H9 (cell line): ENCODE measurements at regions not wholly inside any gene's neighbourhood (a gene's known extent, or its start where the extent isn't known, plus 50 kb on each side); places are given as distances from the start of the nearest gene placed in this dataset.

ENCODE experiments used
- DNase-seq: peaks from one replicate; pipeline ENCODE4 v3.0.0-alpha.2; 2017
- H2AFZ ChIP-seq: one replicate; pipeline ENCODE4 v1.6.1; 2013; ENCODE audit warnings: mild to moderate bottlenecking, low read length, control low read depth, moderate library complexity
- H2AK5ac ChIP-seq: 2 replicates; pipeline ENCODE4 v1.6.1; 2013; ENCODE audit warnings: low read length, control low read depth, mixed read lengths; ENCODE audit not compliant: insufficient read length
- H2BK120ac ChIP-seq: one replicate; pipeline ENCODE4 v1.6.1; 2013; ENCODE audit warnings: low read depth, mild to moderate bottlenecking, low read length, control low read depth, inconsistent platforms; ENCODE audit not compliant: poor library complexity, severe bottlenecking
- H2BK12ac ChIP-seq: 2 replicates; pipeline ENCODE4 v1.6.1; 2013; ENCODE audit warnings: low read length, control low read depth, mixed read lengths, low read depth; ENCODE audit not compliant: insufficient read length
- H2BK15ac ChIP-seq: 2 replicates; pipeline ENCODE4 v1.6.1; 2013; ENCODE audit warnings: low read depth, low read length, control low read depth
- H2BK20ac ChIP-seq: one replicate; pipeline ENCODE4 v1.6.1; 2013; ENCODE audit warnings: low read depth, mild to moderate bottlenecking, low read length, control low read depth, inconsistent platforms; ENCODE audit not compliant: poor library complexity, severe bottlenecking
- H2BK5ac ChIP-seq: 2 replicates; pipeline ENCODE4 v1.6.1; 2013; ENCODE audit warnings: low read length, control low read depth, mixed read lengths; ENCODE audit not compliant: insufficient read length
- H3K14ac ChIP-seq: 2 replicates; pipeline ENCODE4 v1.6.1; 2013; ENCODE audit warnings: low read length, control low read depth; ENCODE audit not compliant: insufficient read depth
- H3K18ac ChIP-seq: 2 replicates; pipeline ENCODE4 v1.6.1; 2013; ENCODE audit warnings: low read depth, mild to moderate bottlenecking, mixed read lengths, low read length, control low read depth; ENCODE audit not compliant: insufficient read length
- H3K23ac ChIP-seq: 2 replicates; pipeline ENCODE4 v1.6.1; 2013; ENCODE audit warnings: low read length, control low read depth, mixed read lengths, low read depth; ENCODE audit not compliant: insufficient read length
- H3K23me2 ChIP-seq: 2 replicates; pipeline ENCODE4 v1.6.1; 2013; ENCODE audit warnings: low read depth, mild to moderate bottlenecking, mixed read lengths, low read length, control low read depth; ENCODE audit not compliant: insufficient read length, poor library complexity, severe bottlenecking
- H3K27ac ChIP-seq: 2 replicates; pipeline ENCODE4 v1.5.1; 2013; ENCODE audit warnings: low read length, control low read depth, mixed read lengths, low read depth; ENCODE audit not compliant: insufficient read length
- H3K27me3 ChIP-seq: 2 replicates; pipeline ENCODE4 v1.6.1; 2013; ENCODE audit warnings: low read length, control low read depth, inconsistent platforms; ENCODE audit not compliant: insufficient read depth
- H3K4ac ChIP-seq: 2 replicates; pipeline ENCODE4 v1.6.1; 2013; ENCODE audit warnings: low read depth, mild to moderate bottlenecking, control low read depth, inconsistent platforms, low read length, moderate library complexity
- H3K4me1 ChIP-seq: 2 replicates; pipeline ENCODE4 v1.6.1; 2013; ENCODE audit warnings: low read length, control low read depth, inconsistent platforms; ENCODE audit not compliant: insufficient read depth
- H3K4me2 ChIP-seq: 2 replicates; pipeline ENCODE4 v1.6.1; 2013; ENCODE audit warnings: low read length, control low read depth, mixed read lengths; ENCODE audit not compliant: insufficient read length, insufficient read depth
- H3K56ac ChIP-seq: 2 replicates; pipeline ENCODE4 v1.6.1; 2013; ENCODE audit warnings: low read depth, mild to moderate bottlenecking, mixed read lengths, low read length, control low read depth; ENCODE audit not compliant: insufficient read length
- H3K79me1 ChIP-seq: 2 replicates; pipeline ENCODE4 v1.6.1; 2013; ENCODE audit warnings: low read depth, mild to moderate bottlenecking, moderate library complexity, low read length, control low read depth, inconsistent platforms; ENCODE audit not compliant: insufficient read depth, poor library complexity, severe bottlenecking
- H3K79me2 ChIP-seq: 2 replicates; pipeline ENCODE4 v1.6.1; 2013; ENCODE audit warnings: low read length, control low read depth, inconsistent platforms; ENCODE audit not compliant: insufficient read depth
- H3K9ac ChIP-seq: 2 replicates; pipeline ENCODE4 v1.6.1; 2013; ENCODE audit warnings: low read length, control low read depth, mixed read lengths; ENCODE audit not compliant: insufficient read length; ENCODE audit errors: extremely low read depth
- H3K9me3 ChIP-seq: one replicate; pipeline ENCODE4 v1.6.1; 2013; ENCODE audit warnings: low read depth, low read length, inconsistent platforms; ENCODE audit not compliant: control insufficient read depth
- H3T11ph ChIP-seq: one replicate; pipeline ENCODE4 v1.6.1; 2013; ENCODE audit warnings: mild to moderate bottlenecking, low read length, control low read depth, inconsistent platforms
- H4K20me1 ChIP-seq: one replicate; pipeline ENCODE4 v1.6.1; 2013; ENCODE audit not compliant: control insufficient read depth, insufficient read length, insufficient read depth
- H4K5ac ChIP-seq: 2 replicates; pipeline ENCODE4 v1.6.1; 2013; ENCODE audit warnings: low read depth, mild to moderate bottlenecking, mixed read lengths, low read length, control low read depth; ENCODE audit not compliant: insufficient read length
- H4K8ac ChIP-seq: replicated peaks from 2 replicates; pipeline ENCODE4 v1.6.1; 2013; ENCODE audit warnings: low read length, control low read depth, mixed read lengths, low read depth; ENCODE audit not compliant: insufficient read length
- H4K91ac ChIP-seq: 2 replicates; pipeline ENCODE4 v1.6.1; 2013; ENCODE audit warnings: low read depth, mild to moderate bottlenecking, moderate library complexity, mixed read lengths, low read length, control low read depth; ENCODE audit not compliant: insufficient read length
- H3K27ac Mint-ChIP-seq, 3 experiments: 2 replicates in 2 of 3; 3 replicates in 1 of 3; pipeline ENCODE4 v1.8.0; 2020 to 2021; ENCODE audit warnings: mixed read lengths in 3 of 3, mild to moderate bottlenecking in 1 of 3, moderate library complexity in 1 of 3
- H3K27me3 Mint-ChIP-seq: 2 replicates; pipeline ENCODE4 v1.8.0; 2021; ENCODE audit warnings: low read depth, mild to moderate bottlenecking, moderate library complexity, mixed read lengths
- H3K36me3 Mint-ChIP-seq, 3 experiments: 2 replicates in 2 of 3; 3 replicates in 1 of 3; pipeline ENCODE4 v1.8.0; 2020 to 2021; ENCODE audit warnings: low read depth in 3 of 3, mixed read lengths in 3 of 3; ENCODE audit not compliant: insufficient read depth in 1 of 3
- H3K4me1 Mint-ChIP-seq, 2 experiments: 2 replicates each; pipeline ENCODE4 v1.8.0; 2020; ENCODE audit warnings: mixed read lengths in 2 of 2
- H3K4me3 Mint-ChIP-seq, 2 experiments: 2 replicates in 1 of 2; 3 replicates in 1 of 2; pipeline ENCODE4 v1.8.0; 2020 to 2021; ENCODE audit warnings: mild to moderate bottlenecking in 2 of 2, mixed read lengths in 2 of 2, moderate library complexity in 1 of 2
- H3K9me3 Mint-ChIP-seq, 2 experiments: 2 replicates in 1 of 2; 3 replicates in 1 of 2; pipeline ENCODE4 v1.8.0; 2020; ENCODE audit warnings: mild to moderate bottlenecking in 2 of 2, mixed read lengths in 2 of 2, moderate library complexity in 1 of 2
- CTCF ChIP-seq: fragments of 200-600 bp; sonication (generic); conservative IDR thresholded peaks from 3 replicates; pipeline ENCODE4 v1.8.0; 2021; ENCODE audit warnings: antibody characterized with exemption, mild to moderate bottlenecking
- WGBS: extraction: QIAGEN DNeasy Blood & Tissue Kit; methylation state at CpG from one replicate; pipeline ENCODE4 v1.1.7; 2013; ENCODE audit warnings: missing lambda C conversion rate, low lambda C conversion rate, mixed read lengths; ENCODE audit not compliant: insufficient read length; ENCODE audit errors: extremely low coverage; 5-methylcytosine and 5-hydroxymethylcytosine counted together

GRCh38 chr12:47303995-47304560 is 224.3 kb upstream of the AMIGO2 start:
- H4K8ac ChIP-seq = no peak overlapping the region
- peaks cover 5 to 13% of the 10 kb centered on the region in 2 experiments; a peak in 2 of 4 replicates for H3K4me1 Mint-ChIP-seq
- no peak for DNase-seq
- no peak overlapping the region for H3K27ac Mint-ChIP-seq
- no peak overlapping the region for H3K14ac ChIP-seq
- H3T11ph ChIP-seq = no peak overlapping the region
- no peak overlapping the region for H2AFZ ChIP-seq
- H3K4me3 Mint-ChIP-seq = no peak overlapping the region
- no peaks in the 10 kb centered on the region for H3K4me1 ChIP-seq
- no peaks in the 10 kb centered on the region; the same call in none of the 2 replicates for H3K27me3 Mint-ChIP-seq
- H2BK20ac ChIP-seq = no peak overlapping the region
- H4K5ac ChIP-seq = no peak overlapping the region
- H3K79me1 ChIP-seq = no peaks in the 10 kb centered on the region
- no peak overlapping the region for H2AK5ac ChIP-seq
- H3K23me2 ChIP-seq = no peaks in the 10 kb centered on the region
- no peak overlapping the region for H3K23ac ChIP-seq
- H4K20me1 ChIP-seq = no peaks in the 10 kb centered on the region
- H3K27ac ChIP-seq = no peak overlapping the region
- no peak overlapping the region for H3K18ac ChIP-seq
- no peak overlapping the region for H2BK15ac ChIP-seq
- no peak overlapping the region for H2BK12ac ChIP-seq
- H3K56ac ChIP-seq = no peak overlapping the region
- no peak overlapping the region for H2BK120ac ChIP-seq
- no peaks in the 10 kb centered on the region; a peak in 1 of 7 replicates for H3K36me3 Mint-ChIP-seq
- no peak for TF ChIP-seq CTCF
- WGBS = no CpG with 5 or more reads among the region's 1 CpG
- no peak overlapping the region for H3K9ac ChIP-seq
- H4K91ac ChIP-seq = no peak overlapping the region
- H3K27me3 ChIP-seq = no peaks in the 10 kb centered on the region
- H3K9me3 Mint-ChIP-seq = peaks cover 0 to 2% of the 10 kb centered on the region in 2 experiments; a peak in 1 of 5 replicates
- H2BK5ac ChIP-seq = no peak overlapping the region
- H3K4me2 ChIP-seq = no peak overlapping the region
- no peak overlapping the region for H3K4ac ChIP-seq
- H3K79me2 ChIP-seq = no peaks in the 10 kb centered on the region
- H3K9me3 ChIP-seq = no peaks in the 10 kb centered on the region
